A673 (cell line): ENCODE measurements at regions not wholly inside any gene's neighbourhood (a gene's known extent, or its start where the extent isn't known, plus 50 kb on each side); places are given as distances from the start of the nearest gene placed in this dataset.

Experiments
- BruUV-seq: library from RNA; stranded (reverse); fragments of 400-500 nt; replicated peaks from 2 replicates; lab custom pipeline; 2021; lab: Mats Ljungman, UMichigan
- CTCF ChIA-PET: fragments of 300-600 bp; sonication (Branson Sonifier 250); formaldehyde crosslinking; loops from one replicate; lab custom pipeline; 2022; ENCODE audit warnings: antibody characterized with exemption; lab: Charles Lee
- POLR2A ChIA-PET: fragments of 300-600 bp; sonication (Branson Sonifier 250); formaldehyde crosslinking; loops from one replicate; lab custom pipeline; 2022; ENCODE audit warnings: antibody characterized with exemption; ENCODE audit not compliant: low non-redundant PET; lab: Charles Lee
- DNase-seq: peaks from one replicate; pipeline ENCODE4 v3.0.0-alpha.2; 2015; ENCODE audit warnings: low spot score
- H3K27ac ChIP-seq: fragments of 200-600 bp; sonication (generic); 2 replicates; pipeline ENCODE4 v1.5.1; 2016; ENCODE audit warnings: mixed run types, low read depth, mild to moderate bottlenecking, mixed read lengths, antibody characterized with exemption, low read length; ENCODE audit not compliant: poor library complexity, severe bottlenecking
- H3K27me3 ChIP-seq: fragments of 200-600 bp; sonication (generic); replicated peaks from 2 replicates; pipeline ENCODE4 v1.6.1; 2017; ENCODE audit warnings: mixed run types, low read depth, mild to moderate bottlenecking, mixed read lengths, antibody characterized with exemption, low read length; ENCODE audit not compliant: insufficient read depth, poor library complexity
- H3K36me3 ChIP-seq: fragments of 200-600 bp; sonication (generic); 2 replicates; pipeline ENCODE4 v1.6.1; 2016; ENCODE audit warnings: mixed run types, mild to moderate bottlenecking, mixed read lengths, antibody characterized with exemption, low read length; ENCODE audit not compliant: insufficient read depth, poor library complexity, severe bottlenecking
- H3K4me1 ChIP-seq: fragments of 200-600 bp; sonication (generic); 2 replicates; pipeline ENCODE4 v1.6.1; 2017; ENCODE audit warnings: mixed run types, mild to moderate bottlenecking, mixed read lengths, antibody characterized with exemption, low read length; ENCODE audit not compliant: insufficient read depth, poor library complexity, severe bottlenecking
- H3K4me3 ChIP-seq: fragments of 200-600 bp; sonication (generic); 2 replicates; pipeline ENCODE4 v1.5.1; 2016; ENCODE audit warnings: low read depth, mixed run types, mild to moderate bottlenecking, mixed read lengths, low read length; ENCODE audit not compliant: poor library complexity, severe bottlenecking
- H3K9me3 ChIP-seq: fragments of 200-600 bp; sonication (generic); 2 replicates; pipeline ENCODE4 v1.6.1; 2016; ENCODE audit warnings: mixed run types, low read depth, mild to moderate bottlenecking, mixed read lengths, antibody characterized with exemption, low read length; ENCODE audit not compliant: poor library complexity, severe bottlenecking
- EZH2 ChIP-seq: fragments of 200-600 bp; sonication (generic); IDR thresholded peaks from 2 replicates; pipeline ENCODE4 v1.6.1; 2017; ENCODE audit warnings: borderline replicate concordance, low read depth, mild to moderate bottlenecking, mixed read lengths, antibody characterized with exemption, low read length; ENCODE audit not compliant: poor library complexity, severe bottlenecking
- intact Hi-C: fragments of 100-400 bp; cut with micrococcal nuclease; formaldehyde crosslinking; loops from one replicate; pipeline ENCODE4 v1.10.0; 2022; ENCODE audit not compliant: unreplicated experiment
- TF ChIP-seq, protein P1 (sequence below): fragments of 300-800, 200-600 bp; sonication (generic); conservative IDR thresholded peaks from 2 replicates; pipeline ENCODE4 v1.5.1; 2017; ENCODE audit warnings: low read depth, mild to moderate bottlenecking, antibody characterized with exemption, low read length, moderate library complexity, mixed read lengths

DNA sequence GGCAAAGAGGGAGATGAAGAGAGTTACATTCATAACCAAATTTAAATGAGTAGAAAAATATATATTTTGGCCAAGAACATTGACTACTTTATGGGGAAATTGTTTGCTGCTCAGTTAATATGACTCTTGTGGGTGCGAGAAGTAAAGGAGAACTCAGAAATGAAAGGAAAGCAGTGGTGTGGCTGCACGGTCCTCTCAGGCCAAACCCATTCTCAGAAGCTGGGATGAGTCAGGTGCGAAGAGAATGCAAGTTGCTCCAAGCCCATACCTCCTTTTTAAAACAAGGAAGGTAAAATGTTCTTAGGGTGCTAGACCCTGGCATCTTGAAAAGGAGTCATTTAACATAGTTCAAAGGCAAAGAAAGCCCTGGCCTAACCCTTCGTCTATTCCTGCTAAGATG, 258.6 kb downstream of the RAD51AP2 start:
- H3K27ac ChIP-seq: no peak overlapping the region
- H3K9me3 ChIP-seq: no peaks in the 10 kb centered on the region
- no peak overlapping the region for H3K4me3 ChIP-seq
- H3K27me3 ChIP-seq: peaks cover 3% of the 10 kb centered on the region
- no peak for DNase-seq
- BruUV-seq: no TSS peak
- ChIA-PET CTCF (no interaction called here), POLR2A (no interaction called here)
- TF ChIP-seq, protein P1, sequence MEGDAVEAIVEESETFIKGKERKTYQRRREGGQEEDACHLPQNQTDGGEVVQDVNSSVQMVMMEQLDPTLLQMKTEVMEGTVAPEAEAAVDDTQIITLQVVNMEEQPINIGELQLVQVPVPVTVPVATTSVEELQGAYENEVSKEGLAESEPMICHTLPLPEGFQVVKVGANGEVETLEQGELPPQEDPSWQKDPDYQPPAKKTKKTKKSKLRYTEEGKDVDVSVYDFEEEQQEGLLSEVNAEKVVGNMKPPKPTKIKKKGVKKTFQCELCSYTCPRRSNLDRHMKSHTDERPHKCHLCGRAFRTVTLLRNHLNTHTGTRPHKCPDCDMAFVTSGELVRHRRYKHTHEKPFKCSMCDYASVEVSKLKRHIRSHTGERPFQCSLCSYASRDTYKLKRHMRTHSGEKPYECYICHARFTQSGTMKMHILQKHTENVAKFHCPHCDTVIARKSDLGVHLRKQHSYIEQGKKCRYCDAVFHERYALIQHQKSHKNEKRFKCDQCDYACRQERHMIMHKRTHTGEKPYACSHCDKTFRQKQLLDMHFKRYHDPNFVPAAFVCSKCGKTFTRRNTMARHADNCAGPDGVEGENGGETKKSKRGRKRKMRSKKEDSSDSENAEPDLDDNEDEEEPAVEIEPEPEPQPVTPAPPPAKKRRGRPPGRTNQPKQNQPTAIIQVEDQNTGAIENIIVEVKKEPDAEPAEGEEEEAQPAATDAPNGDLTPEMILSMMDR: no peak
- no peak for TF ChIP-seq EZH2
- intact Hi-C loops: no loop called here
- H3K4me1 ChIP-seq: no peaks in the 10 kb centered on the region
- H3K36me3 ChIP-seq: no peaks in the 10 kb centered on the region

DNA sequence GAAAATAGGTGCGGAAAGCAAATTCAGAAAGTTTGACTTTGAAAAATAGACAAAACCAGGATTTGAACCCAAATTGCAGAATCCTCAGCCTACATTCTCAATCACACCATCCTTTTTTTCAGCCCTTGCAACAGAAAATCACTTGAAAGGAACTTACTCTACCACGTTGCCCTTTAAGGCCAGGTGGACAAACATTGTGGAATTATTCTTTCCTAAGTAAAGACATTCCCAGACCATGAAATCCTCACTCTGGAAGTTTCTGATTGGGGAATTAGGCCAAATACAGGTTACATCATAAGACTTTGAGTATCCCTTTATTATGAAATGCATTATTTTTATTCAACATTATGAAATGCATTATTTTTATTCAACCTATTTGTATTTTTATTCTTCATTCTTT, 259.4 kb downstream of the RAD51AP2 start:
- TF ChIP-seq EZH2: no peak
- TF ChIP-seq, protein P1: no peak
- DNase-seq: no peak
- no peaks in the 10 kb centered on the region for H3K9me3 ChIP-seq
- no peaks in the 10 kb centered on the region for H3K36me3 ChIP-seq
- no peaks in the 10 kb centered on the region for H3K4me1 ChIP-seq
- H3K4me3 ChIP-seq: no peak overlapping the region
- CTCF ChIA-PET: no interaction called here
- intact Hi-C loops: no loop called here
- peaks cover 3% of the 10 kb centered on the region for H3K27me3 ChIP-seq
- no TSS peak for BruUV-seq
- POLR2A ChIA-PET: no interaction called here
- H3K27ac ChIP-seq: no peak overlapping the region

DNA sequence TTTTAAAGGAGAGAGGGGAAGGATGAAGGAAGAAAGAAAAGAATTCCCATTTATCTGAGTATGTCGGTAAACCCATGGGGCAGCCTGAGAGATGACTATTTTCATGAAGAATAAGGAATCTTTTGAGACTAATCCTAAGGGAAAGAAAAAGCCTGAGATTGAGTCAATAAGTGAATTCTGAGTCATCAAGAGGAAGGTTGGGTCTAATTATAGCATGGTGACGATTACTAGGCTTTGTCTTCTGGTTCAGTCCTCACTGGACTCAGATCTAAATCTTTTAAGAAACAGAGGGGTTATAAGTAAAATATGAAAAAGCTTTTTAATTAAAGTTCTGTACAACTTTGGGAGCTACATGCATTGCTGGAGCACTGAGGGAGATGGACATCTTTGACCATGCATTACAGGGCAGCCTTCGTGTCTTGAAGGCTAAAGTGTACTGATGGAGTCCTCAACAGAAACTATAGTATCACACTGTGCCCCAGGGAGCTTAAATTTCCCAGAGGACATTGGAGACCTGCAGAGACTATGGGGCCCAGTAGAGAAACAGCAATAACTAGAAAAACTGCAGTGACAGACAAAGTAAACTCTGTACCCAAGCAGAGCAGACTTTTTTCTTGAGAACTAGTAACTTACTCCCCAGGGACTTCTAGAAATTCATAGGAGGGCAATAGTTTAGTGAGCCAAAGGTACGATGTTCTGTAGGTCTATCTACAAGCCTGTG, 260.9 kb downstream of the RAD51AP2 start:
- ChIA-PET CTCF (no interaction called here), POLR2A (no interaction called here)
- Histone ChIP-seq H3K36me3 (no peaks in the 10 kb centered on the region), H3K4me3 (no peak overlapping the region), H3K27ac (no peak overlapping the region), H3K4me1 (no peaks in the 10 kb centered on the region), H3K9me3 (no peaks in the 10 kb centered on the region), H3K27me3 (no peaks in the 10 kb centered on the region)
- peak; percentile 7 for DNase-seq
- BruUV-seq: no TSS peak
- intact Hi-C loops: no loop called here
- no peak for TF ChIP-seq EZH2
- TF ChIP-seq, protein P1: no peak
